Calu3 (cell line): ENCODE measurements at regions not wholly inside any gene's neighbourhood (a gene's known extent, or its start where the extent isn't known, plus 50 kb on each side); places are given as distances from the start of the nearest gene placed in this dataset.

Experiments
- BruUV-seq: library from RNA; stranded (reverse); fragments of 400-500 nt; replicated peaks from 2 replicates; lab custom pipeline; 2021; lab: Mats Ljungman, UMichigan
- CTCF ChIA-PET: fragments of 300-600 bp; sonication (Branson Sonifier 250); formaldehyde crosslinking; loops from one replicate; lab custom pipeline; 2022; ENCODE audit warnings: antibody characterized with exemption; lab: Charles Lee
- DNase-seq: peaks from one replicate; pipeline ENCODE4 v3.0.0; 2022
- H3K27ac Mint-ChIP-seq: one replicate; pipeline ENCODE4 v1.8.0; 2022; ENCODE audit warnings: mixed read lengths; ENCODE audit not compliant: unreplicated experiment
- H3K27me3 Mint-ChIP-seq: one replicate; pipeline ENCODE4 v1.8.0; 2022; ENCODE audit warnings: mixed read lengths; ENCODE audit not compliant: unreplicated experiment
- H3K36me3 Mint-ChIP-seq: one replicate; pipeline ENCODE4 v1.8.0; 2022; ENCODE audit warnings: mild to moderate bottlenecking, moderate library complexity, mixed read lengths; ENCODE audit not compliant: insufficient read depth, unreplicated experiment
- H3K4me1 Mint-ChIP-seq: one replicate; pipeline ENCODE4 v1.8.0; 2022; ENCODE audit warnings: mild to moderate bottlenecking, low read depth, mixed read lengths; ENCODE audit not compliant: unreplicated experiment
- H3K4me3 Mint-ChIP-seq: one replicate; pipeline ENCODE4 v1.8.0; 2022; ENCODE audit warnings: mild to moderate bottlenecking, low read depth, moderate library complexity, mixed read lengths; ENCODE audit not compliant: unreplicated experiment
- H3K9me3 Mint-ChIP-seq: one replicate; pipeline ENCODE4 v1.8.0; 2022; ENCODE audit warnings: low read depth, mixed read lengths; ENCODE audit not compliant: unreplicated experiment
- CTCF ChIP-seq: fragments of 200-600 bp; IDR thresholded peaks from one replicate; pipeline ENCODE4 v1.8.0; 2022; ENCODE audit warnings: antibody characterized with exemption; ENCODE audit not compliant: unreplicated experiment
- intact Hi-C: fragments of 100-400 bp; cut with micrococcal nuclease; formaldehyde crosslinking; loops from one replicate; pipeline ENCODE4 v1.10.0; 2022; ENCODE audit not compliant: unreplicated experiment

DNA sequence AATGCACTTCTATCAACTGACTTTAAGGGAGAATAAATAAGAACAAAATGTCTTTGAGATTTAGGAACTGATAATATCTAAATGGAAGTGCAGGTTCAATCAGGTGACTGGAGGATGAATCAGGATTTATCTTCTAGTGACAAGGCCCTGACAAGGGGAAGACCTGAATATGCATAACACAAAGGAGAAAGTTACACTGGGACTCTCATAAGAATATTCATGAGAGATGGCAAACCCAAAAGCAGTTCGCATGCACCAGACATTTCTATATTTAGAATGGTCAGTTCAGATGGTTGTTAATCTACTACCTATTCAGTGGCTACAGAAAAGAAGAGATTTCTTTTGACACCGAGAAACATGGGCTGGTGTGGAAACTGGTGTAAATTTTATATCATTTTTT is 1771.3 kb upstream of the LRRTM1 start:
- no TSS peak for BruUV-seq
- no peak for TF ChIP-seq CTCF
- CTCF ChIA-PET = interaction anchor here (0.7 kb wide), 1 partner anchor 34 kb away, joined by 3 read pairs; no protein-coding TSS in a partner anchor
- no peak for DNase-seq
- H3K27ac Mint-ChIP-seq = no peak overlapping the region
- H3K27me3 Mint-ChIP-seq = no peaks in the 10 kb centered on the region
- H3K4me3 Mint-ChIP-seq = no peak overlapping the region
- no peaks in the 10 kb centered on the region for H3K36me3 Mint-ChIP-seq
- H3K4me1 Mint-ChIP-seq = no peaks in the 10 kb centered on the region
- H3K9me3 Mint-ChIP-seq = peaks cover 5% of the 10 kb centered on the region
- intact Hi-C loops = no loop called here

DNA sequence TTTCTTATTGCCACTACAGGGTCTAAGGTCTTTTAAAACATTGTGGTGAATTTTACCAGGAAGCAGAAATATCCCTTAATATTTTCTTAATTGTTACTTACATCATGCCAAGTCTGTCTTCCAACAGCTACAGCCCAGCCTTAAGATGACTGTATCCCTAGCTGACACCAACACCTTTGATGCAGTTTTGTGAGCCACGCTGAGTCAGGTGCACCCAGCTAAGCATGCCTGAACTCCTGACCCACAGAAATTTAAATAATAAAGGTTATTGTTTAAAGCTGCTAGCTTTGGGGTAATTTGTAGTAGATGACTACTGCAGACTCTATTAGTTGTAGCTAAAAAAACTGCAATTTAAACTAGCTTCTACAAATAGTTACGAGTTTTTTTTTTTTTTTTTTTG is 1757.9 kb upstream of the LRRTM1 start:
- CTCF ChIA-PET = no interaction called here
- Mint-ChIP-seq H3K27ac (no peak overlapping the region), H3K4me3 (no peak overlapping the region), H3K36me3 (no peaks in the 10 kb centered on the region), H3K9me3 (peaks cover 2% of the 10 kb centered on the region), H3K27me3 (no peaks in the 10 kb centered on the region), H3K4me1 (no peaks in the 10 kb centered on the region)
- BruUV-seq = no TSS peak
- intact Hi-C loops = no loop called here
- TF ChIP-seq CTCF = no peak
- DNase-seq = no peak

DNA sequence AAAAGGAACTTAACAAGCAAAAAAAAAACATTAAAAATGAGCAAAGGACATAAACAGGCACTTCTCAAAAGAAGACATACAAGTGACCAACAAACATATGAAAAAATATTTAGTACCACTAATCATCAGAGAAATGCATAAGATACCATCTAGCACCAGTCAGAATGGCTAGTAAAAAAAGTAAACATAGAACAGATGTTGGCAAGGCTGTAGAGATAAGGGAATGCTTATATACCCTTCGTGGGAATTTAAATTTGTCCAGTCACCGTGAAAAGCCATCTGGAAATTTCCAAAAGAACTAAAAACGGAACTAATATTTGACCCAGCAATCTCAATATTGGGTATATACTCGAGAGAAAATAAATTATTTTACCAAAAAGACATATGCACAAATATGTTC is 1751.3 kb upstream of the LRRTM1 start:
- Mint-ChIP-seq H3K4me3 (no peak overlapping the region), H3K4me1 (no peaks in the 10 kb centered on the region), H3K27ac (no peak overlapping the region), H3K9me3 (peaks cover 9% of the 10 kb centered on the region), H3K36me3 (no peaks in the 10 kb centered on the region), H3K27me3 (no peaks in the 10 kb centered on the region)
- BruUV-seq = no TSS peak
- no peak for TF ChIP-seq CTCF
- no peak for DNase-seq
- intact Hi-C loops = no loop called here
- CTCF ChIA-PET = no interaction called here

DNA sequence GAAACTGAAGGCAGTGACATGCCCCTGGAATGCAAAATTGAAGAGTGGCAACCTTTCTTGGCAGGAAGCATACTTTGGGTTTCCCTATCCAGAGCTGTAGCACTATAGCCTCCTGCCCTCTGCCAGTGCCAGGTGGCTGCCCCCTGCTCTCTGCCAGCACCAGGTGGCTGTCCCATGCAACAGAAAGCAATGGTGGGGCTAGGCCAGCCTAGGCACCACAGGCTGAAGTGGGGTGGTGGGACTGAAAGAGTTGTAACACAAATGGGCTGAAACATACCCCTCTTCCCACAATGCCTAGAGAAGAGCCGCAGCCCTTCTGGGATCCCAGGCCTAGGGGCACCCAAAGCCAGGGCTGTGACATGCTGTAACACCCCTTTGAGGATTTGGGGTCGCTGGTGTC is 1739.3 kb upstream of the LRRTM1 start:
- Mint-ChIP-seq H3K27ac (no peak overlapping the region), H3K4me3 (no peak overlapping the region), H3K4me1 (no peaks in the 10 kb centered on the region), H3K36me3 (no peaks in the 10 kb centered on the region), H3K27me3 (no peaks in the 10 kb centered on the region), H3K9me3 (peaks cover 5% of the 10 kb centered on the region)
- CTCF ChIA-PET = no interaction called here
- no TSS peak for BruUV-seq
- no peak for DNase-seq
- TF ChIP-seq CTCF = no peak
- intact Hi-C loops = no loop called here
